ENCODE measurements at regions not wholly inside any gene's neighbourhood (a gene's known extent, or its start where the extent isn't known, plus 50 kb on each side); places are given as distances from the start of the nearest gene placed in this dataset.

DNA sequence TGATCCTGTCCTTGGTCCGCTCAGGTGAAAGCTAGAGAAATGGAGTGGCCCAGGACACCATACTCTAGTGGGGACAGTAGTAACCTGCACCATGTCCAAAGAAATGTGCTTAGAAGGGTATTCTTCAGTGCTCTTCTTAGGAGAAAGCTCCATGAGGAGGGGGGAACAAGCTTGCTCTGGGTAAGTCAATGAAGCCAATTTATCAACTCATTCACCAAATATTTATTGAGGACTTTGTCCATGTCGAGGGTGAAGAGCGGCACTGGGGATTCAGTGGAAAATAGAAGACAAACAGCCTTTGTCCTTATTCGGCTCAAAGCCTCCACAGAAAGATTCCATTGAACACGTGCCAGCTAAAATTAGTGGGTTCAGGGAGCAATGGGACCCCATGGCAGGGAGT is 677.8 kb downstream of the BCL11B start (continued):
- TF ChIP-seq, protein P1, sequence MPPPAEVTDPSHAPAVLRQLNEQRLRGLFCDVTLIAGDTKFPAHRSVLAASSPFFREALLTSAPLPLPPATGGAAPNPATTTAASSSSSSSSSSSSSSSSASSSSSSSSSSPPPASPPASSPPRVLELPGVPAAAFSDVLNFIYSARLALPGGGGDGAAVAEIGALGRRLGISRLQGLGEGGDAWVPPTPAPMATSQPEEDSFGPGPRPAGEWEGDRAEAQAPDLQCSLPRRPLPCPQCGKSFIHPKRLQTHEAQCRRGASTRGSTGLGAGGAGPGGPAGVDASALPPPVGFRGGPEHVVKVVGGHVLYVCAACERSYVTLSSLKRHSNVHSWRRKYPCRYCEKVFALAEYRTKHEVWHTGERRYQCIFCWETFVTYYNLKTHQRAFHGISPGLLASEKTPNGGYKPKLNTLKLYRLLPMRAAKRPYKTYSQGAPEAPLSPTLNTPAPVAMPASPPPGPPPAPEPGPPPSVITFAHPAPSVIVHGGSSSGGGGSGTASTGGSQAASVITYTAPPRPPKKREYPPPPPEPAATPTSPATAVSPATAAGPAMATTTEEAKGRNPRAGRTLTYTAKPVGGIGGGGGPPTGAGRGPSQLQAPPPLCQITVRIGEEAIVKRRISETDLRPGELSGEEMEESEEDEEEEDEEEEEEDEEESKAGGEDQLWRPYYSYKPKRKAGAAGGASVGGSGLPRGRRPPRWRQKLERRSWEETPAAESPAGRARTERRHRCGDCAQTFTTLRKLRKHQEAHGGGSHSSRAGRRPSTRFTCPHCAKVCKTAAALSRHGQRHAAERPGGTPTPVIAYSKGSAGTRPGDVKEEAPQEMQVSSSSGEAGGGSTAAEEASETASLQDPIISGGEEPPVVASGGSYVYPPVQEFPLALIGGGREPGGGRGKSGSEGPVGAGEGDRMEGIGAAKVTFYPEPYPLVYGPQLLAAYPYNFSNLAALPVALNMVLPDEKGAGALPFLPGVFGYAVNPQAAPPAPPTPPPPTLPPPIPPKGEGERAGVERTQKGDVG (CRISPR knock-in tag; IDR thresholded peaks at IDR 0.05; ENCODE audit: borderline replicate concordance), result no peak
- TF ChIP-seq FOSL1 (CRISPR knock-in tag; IDR thresholded peaks at IDR 0.05; ENCODE audit: borderline replicate concordance), result no peak
- TF ChIP-seq, protein P2, sequence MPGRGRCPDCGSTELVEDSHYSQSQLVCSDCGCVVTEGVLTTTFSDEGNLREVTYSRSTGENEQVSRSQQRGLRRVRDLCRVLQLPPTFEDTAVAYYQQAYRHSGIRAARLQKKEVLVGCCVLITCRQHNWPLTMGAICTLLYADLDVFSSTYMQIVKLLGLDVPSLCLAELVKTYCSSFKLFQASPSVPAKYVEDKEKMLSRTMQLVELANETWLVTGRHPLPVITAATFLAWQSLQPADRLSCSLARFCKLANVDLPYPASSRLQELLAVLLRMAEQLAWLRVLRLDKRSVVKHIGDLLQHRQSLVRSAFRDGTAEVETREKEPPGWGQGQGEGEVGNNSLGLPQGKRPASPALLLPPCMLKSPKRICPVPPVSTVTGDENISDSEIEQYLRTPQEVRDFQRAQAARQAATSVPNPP (CRISPR knock-in tag; IDR thresholded peaks at IDR 0.05), result no peak
- no peak for TF ChIP-seq RBM39 (IDR thresholded peaks at IDR 0.05; ENCODE audit: low read depth, low read length, poor library complexity, severe bottlenecking)
- no peak for TF ChIP-seq KDM1A (CRISPR knock-in tag; IDR thresholded peaks at IDR 0.05)
- TF ChIP-seq MTF2 (CRISPR knock-in tag; IDR thresholded peaks at IDR 0.05; ENCODE audit: borderline replicate concordance), result no peak

DNA sequence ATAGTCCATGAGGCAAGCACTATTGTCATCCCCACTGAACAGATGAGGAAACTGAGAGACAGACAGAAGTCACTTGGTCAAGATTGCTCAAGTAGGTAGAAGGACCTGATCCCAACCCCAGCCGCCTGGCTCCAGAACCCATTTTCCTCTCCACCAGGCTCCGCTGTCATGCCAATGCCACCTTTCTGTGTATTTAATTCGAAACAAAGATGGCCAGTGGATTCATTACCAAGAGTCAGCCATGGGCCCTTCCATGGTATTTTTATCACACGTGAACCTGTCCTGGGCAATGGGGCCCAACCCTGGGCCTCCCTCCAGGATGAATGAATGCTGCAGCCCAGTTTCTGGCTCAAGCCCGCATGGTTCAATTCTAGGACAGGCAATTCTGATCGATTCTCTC is 673.4 kb downstream of the BCL11B start:
- in situ Hi-C loops (cut with HindIII; ENCODE audit: extremely low pct_ligation_motif_present, low pct_unique_long_range_greater_than_20kb) (no loop called here), intact Hi-C loops (cut with micrococcal nuclease; ENCODE audit: unreplicated experiment) (no loop called here)
- WGBS (ENCODE audit: low lambda C conversion rate), result 42% methylated on average over 6 of the region's 6 CpGs
- ATAC-seq (no peak), FAIRE-seq (no peak), DNase-seq (ENCODE audit: low spot score) (no peak)
- Histone ChIP-seq H3K4me3 (replicated peaks in 1 of 3; ENCODE audit: insufficient read depth in 1 of 3, low read depth in 2 of 3, low read length in 3 of 3) (no peak overlapping the region), H3K27ac (ENCODE audit: extremely low read length, insufficient read depth, low read length) (no peak overlapping the region), H3K27me3 (ENCODE audit: control insufficient read depth in 1 of 2, insufficient read depth in 2 of 2, low read length in 2 of 2) (no peaks in the 10 kb centered on the region), H3K79me2 (ENCODE audit: insufficient read depth, low read length) (no peaks in the 10 kb centered on the region), H2AFZ (ENCODE audit: low read length) (no peak overlapping the region), H3K9ac (ENCODE audit: insufficient read depth, low read depth, low read length) (no peak overlapping the region), H3K9me3 (ENCODE audit: low read length) (peaks cover 49% of the 10 kb centered on the region), H3K36me3 (replicated peaks in 1 of 2; ENCODE audit: control insufficient read depth in 1 of 2, insufficient read depth in 2 of 2, low read length in 2 of 2) (no peaks in the 10 kb centered on the region), H4K20me1 (ENCODE audit: insufficient read depth, low read length) (no peaks in the 10 kb centered on the region), H3K4me2 (ENCODE audit: low read depth, low read length) (no peak overlapping the region), H3K4me1 (ENCODE audit: insufficient read depth, low read length) (no peaks in the 10 kb centered on the region)
- CTCF ChIA-PET (ENCODE audit: low intra/inter-chr PET ratio, low total read pairs), result no interaction called here
- BruUV-seq (replicated peaks), result no TSS peak
- POLR2A ChIA-PET, result no interaction called here
- no peak for TF ChIP-seq KLF11 (CRISPR knock-in tag; IDR thresholded peaks at IDR 0.05)
- no peak for TF ChIP-seq CENPT (CRISPR knock-in tag; IDR thresholded peaks at IDR 0.05; ENCODE audit: low read depth)
- no peak for TF ChIP-seq CREB1 (IDR thresholded peaks at IDR 0.05)
- TF ChIP-seq CREB1 (CRISPR knock-in tag; IDR thresholded peaks at IDR 0.05), result no peak
- no peak for TF ChIP-seq HDAC1 (CRISPR knock-in tag; IDR thresholded peaks at IDR 0.05)
- TF ChIP-seq ZNF780A (CRISPR knock-in tag; IDR thresholded peaks at IDR 0.05), result no peak
- TF ChIP-seq, protein P3, sequence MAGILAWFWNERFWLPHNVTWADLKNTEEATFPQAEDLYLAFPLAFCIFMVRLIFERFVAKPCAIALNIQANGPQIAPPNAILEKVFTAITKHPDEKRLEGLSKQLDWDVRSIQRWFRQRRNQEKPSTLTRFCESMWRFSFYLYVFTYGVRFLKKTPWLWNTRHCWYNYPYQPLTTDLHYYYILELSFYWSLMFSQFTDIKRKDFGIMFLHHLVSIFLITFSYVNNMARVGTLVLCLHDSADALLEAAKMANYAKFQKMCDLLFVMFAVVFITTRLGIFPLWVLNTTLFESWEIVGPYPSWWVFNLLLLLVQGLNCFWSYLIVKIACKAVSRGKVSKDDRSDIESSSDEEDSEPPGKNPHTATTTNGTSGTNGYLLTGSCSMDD (CRISPR knock-in tag; IDR thresholded peaks at IDR 0.05), result no peak
- no peak for TF ChIP-seq DR1 (CRISPR knock-in tag; IDR thresholded peaks at IDR 0.05)
- TF ChIP-seq, protein P4, sequence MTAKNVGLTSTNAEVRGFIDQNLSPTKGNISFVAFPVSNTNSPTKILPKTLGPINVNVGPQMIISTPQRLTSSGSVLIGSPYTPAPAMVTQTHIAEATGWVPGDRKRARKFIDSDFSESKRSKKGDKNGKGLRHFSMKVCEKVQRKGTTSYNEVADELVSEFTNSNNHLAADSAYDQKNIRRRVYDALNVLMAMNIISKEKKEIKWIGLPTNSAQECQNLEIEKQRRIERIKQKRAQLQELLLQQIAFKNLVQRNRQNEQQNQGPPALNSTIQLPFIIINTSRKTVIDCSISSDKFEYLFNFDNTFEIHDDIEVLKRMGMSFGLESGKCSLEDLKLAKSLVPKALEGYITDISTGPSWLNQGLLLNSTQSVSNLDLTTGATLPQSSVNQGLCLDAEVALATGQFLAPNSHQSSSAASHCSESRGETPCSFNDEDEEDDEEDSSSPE (CRISPR knock-in tag; IDR thresholded peaks at IDR 0.05), result no peak
- no peak for TF ChIP-seq MTF1 (CRISPR knock-in tag; IDR thresholded peaks at IDR 0.05)
- TF ChIP-seq SSRP1 (CRISPR knock-in tag; IDR thresholded peaks at IDR 0.05), result no peak
- TF ChIP-seq, protein P5, sequence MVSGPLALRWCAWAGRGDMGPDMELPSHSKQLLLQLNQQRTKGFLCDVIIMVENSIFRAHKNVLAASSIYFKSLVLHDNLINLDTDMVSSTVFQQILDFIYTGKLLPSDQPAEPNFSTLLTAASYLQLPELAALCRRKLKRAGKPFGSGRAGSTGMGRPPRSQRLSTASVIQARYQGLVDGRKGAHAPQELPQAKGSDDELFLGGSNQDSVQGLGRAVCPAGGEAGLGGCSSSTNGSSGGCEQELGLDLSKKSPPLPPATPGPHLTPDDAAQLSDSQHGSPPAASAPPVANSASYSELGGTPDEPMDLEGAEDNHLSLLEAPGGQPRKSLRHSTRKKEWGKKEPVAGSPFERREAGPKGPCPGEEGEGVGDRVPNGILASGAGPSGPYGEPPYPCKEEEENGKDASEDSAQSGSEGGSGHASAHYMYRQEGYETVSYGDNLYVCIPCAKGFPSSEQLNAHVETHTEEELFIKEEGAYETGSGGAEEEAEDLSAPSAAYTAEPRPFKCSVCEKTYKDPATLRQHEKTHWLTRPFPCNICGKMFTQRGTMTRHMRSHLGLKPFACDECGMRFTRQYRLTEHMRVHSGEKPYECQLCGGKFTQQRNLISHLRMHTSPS (CRISPR knock-in tag; IDR thresholded peaks at IDR 0.05; ENCODE audit: low read depth), result no peak

All from HepG2 (cell line).